ENCODE measurements at regions not wholly inside any gene's neighbourhood (a gene's known extent, or its start where the extent isn't known, plus 50 kb on each side); places are given as distances from the start of the nearest gene placed in this dataset.

GRCh38 chr5:91469517-91470165 lies 86.5 kb upstream of the ARRDC3 start:
- no peak for TF ChIP-seq CTCF (IDR thresholded peaks at IDR 0.05)
- no peak for TF ChIP-seq ZFX (IDR thresholded peaks at IDR 0.05; ENCODE audit: borderline replicate concordance)
